Activated CD8-positive, alpha-beta T cell treated with anti-CD3 and anti-CD28 coated beads for 36 hours (primary cell): ENCODE measurements at regions not wholly inside any gene's neighbourhood (a gene's known extent, or its start where the extent isn't known, plus 50 kb on each side); places are given as distances from the start of the nearest gene placed in this dataset.
A peak's percentile ranks its signal among the peaks of the same experiment; 100 is the strongest.

ENCODE experiments used
- ATAC-seq: fragments of 200-7000 bp; cut with Tn5 transposase; one replicate; pipeline ENCODE4 v1.10.0; 2021; ENCODE audit warnings: mild to moderate bottlenecking, moderate library complexity
- CTCF ChIA-PET: fragments of 350-600 bp; sonication (Branson Sonifier 250); formaldehyde crosslinking; loops from one replicate; lab custom pipeline; 2021; ENCODE audit warnings: antibody characterized with exemption; lab: Charles Lee
- POLR2A ChIA-PET: fragments of 350-600 bp; sonication (Branson Sonifier 250); formaldehyde crosslinking; loops from one replicate; lab custom pipeline; 2021; ENCODE audit warnings: antibody characterized with exemption; lab: Charles Lee
- DNase-seq: peaks from one replicate; pipeline ENCODE4 v3.0.0-alpha.2; 2020
- H3K27ac Mint-ChIP-seq: one replicate; pipeline ENCODE4 v1.8.0; 2021; ENCODE audit warnings: mild to moderate bottlenecking, mixed read lengths
- H3K27me3 Mint-ChIP-seq: one replicate; pipeline ENCODE4 v1.8.0; 2021; ENCODE audit warnings: mixed read lengths
- H3K36me3 Mint-ChIP-seq: one replicate; pipeline ENCODE4 v1.8.0; 2021; ENCODE audit warnings: low read depth, mixed read lengths
- H3K4me1 Mint-ChIP-seq: one replicate; pipeline ENCODE4 v1.8.0; 2021; ENCODE audit warnings: low read depth, mixed read lengths
- H3K4me3 Mint-ChIP-seq: one replicate; pipeline ENCODE4 v1.8.0; 2021; ENCODE audit warnings: mild to moderate bottlenecking, moderate library complexity, mixed read lengths
- H3K9me3 Mint-ChIP-seq: one replicate; pipeline ENCODE4 v1.8.0; 2021; ENCODE audit warnings: mixed read lengths
- CTCF ChIP-seq: fragments of 200-600 bp; IDR thresholded peaks from one replicate; pipeline ENCODE4 v1.8.0; 2022; ENCODE audit warnings: antibody characterized with exemption, mild to moderate bottlenecking
- intact Hi-C: fragments of 100-400 bp; cut with micrococcal nuclease; formaldehyde crosslinking; loops from one replicate; pipeline ENCODE4 v1.10.0; 2022

- ATAC-seq (no peak), DNase-seq (peak; percentile 6)
- POLR2A ChIA-PET, result no interaction called here
- CTCF ChIA-PET, result no interaction called here
- Mint-ChIP-seq H3K36me3 (no peaks in the 10 kb centered on the region), H3K4me1 (no peaks in the 10 kb centered on the region), H3K4me3 (no peak overlapping the region), H3K9me3 (no peaks in the 10 kb centered on the region), H3K27ac (no peak overlapping the region), H3K27me3 (peaks cover 2% of the 10 kb centered on the region)
- TF ChIP-seq CTCF, result no peak
- intact Hi-C loops, result no loop called here
These were observed 87.9 kb downstream of the RIPK4 start for GRCh38 chr21:41678924-41679318.

GRCh38 chr21:41678016-41678923 is 88.6 kb downstream of the RIPK4 start:
- ChIA-PET POLR2A (no interaction called here), CTCF (no interaction called here)
- ATAC-seq, result no peak
- H3K4me1 Mint-ChIP-seq, result no peaks in the 10 kb centered on the region
- intact Hi-C loops, result no loop called here
- H3K9me3 Mint-ChIP-seq, result no peaks in the 10 kb centered on the region
- no peak for DNase-seq
- H3K36me3 Mint-ChIP-seq, result no peaks in the 10 kb centered on the region
- no peak overlapping the region for H3K27ac Mint-ChIP-seq
- peaks cover 3% of the 10 kb centered on the region for H3K27me3 Mint-ChIP-seq
- H3K4me3 Mint-ChIP-seq, result no peak overlapping the region
- no peak for TF ChIP-seq CTCF

DNA sequence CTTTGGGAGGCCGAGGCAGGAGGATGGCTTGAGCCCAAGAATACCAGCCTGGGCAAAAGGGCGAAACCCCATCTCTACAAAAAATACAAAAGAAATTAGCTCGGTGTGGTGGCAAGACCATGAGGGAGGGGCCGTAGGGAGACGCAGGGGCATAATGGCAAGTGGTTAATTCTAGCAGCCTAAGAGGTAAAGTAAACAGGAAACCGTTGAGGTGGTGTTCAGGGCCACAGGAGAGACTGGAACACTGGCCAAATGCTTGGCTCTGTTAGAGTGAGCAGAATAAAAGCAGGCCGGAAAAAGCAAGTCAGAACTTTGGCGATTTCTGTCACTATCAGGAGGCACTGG is 89.2 kb downstream of the RIPK4 start:
- DNase-seq, result no peak
- ATAC-seq, result no peak
- Mint-ChIP-seq H3K27me3 (peaks cover 3% of the 10 kb centered on the region), H3K27ac (no peak overlapping the region), H3K4me3 (no peak overlapping the region), H3K9me3 (no peaks in the 10 kb centered on the region), H3K36me3 (no peaks in the 10 kb centered on the region), H3K4me1 (no peaks in the 10 kb centered on the region)
- TF ChIP-seq CTCF, result no peak
- intact Hi-C loops, result no loop called here
- CTCF ChIA-PET, result no interaction called here
- POLR2A ChIA-PET, result no interaction called here

GRCh38 chr21:41676198-41676597 is 90.7 kb downstream of the RIPK4 start:
- ATAC-seq (no peak), DNase-seq (no peak)
- POLR2A ChIA-PET, result no interaction called here
- intact Hi-C loops, result no loop called here
- TF ChIP-seq CTCF, result no peak
- H3K27ac Mint-ChIP-seq, result no peak overlapping the region
- no peaks in the 10 kb centered on the region for H3K36me3 Mint-ChIP-seq
- peaks cover 3% of the 10 kb centered on the region for H3K27me3 Mint-ChIP-seq
- H3K4me3 Mint-ChIP-seq, result no peak overlapping the region
- peaks cover 7% of the 10 kb centered on the region for H3K4me1 Mint-ChIP-seq
- CTCF ChIA-PET, result no interaction called here
- H3K9me3 Mint-ChIP-seq, result no peaks in the 10 kb centered on the region

DNA sequence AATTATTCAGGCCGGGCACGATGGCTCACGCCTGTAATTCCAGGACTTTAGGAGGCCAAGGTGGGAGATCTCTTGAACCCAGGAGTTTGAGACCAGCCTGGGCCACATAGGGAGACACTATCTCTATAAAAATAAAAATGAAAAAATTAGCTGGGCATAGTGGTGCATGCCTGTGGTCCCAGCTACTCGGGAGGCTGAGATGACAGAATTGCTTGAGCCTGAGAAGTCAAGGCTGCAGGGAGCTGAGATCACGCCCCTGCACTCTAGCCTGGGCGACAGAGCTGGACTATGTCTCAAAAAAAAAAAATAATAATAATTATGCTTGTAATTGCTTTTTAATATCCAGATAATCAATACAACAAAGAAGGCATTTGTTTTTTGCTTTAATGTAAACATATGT is 91.3 kb downstream of the RIPK4 start:
- ChIA-PET CTCF (no interaction called here), POLR2A (no interaction called here)
- no peak for TF ChIP-seq CTCF
- ATAC-seq, result no peak
- no peaks in the 10 kb centered on the region for H3K36me3 Mint-ChIP-seq
- DNase-seq, result no peak
- no peaks in the 10 kb centered on the region for H3K9me3 Mint-ChIP-seq
- intact Hi-C loops, result no loop called here
- no peak overlapping the region for H3K4me3 Mint-ChIP-seq
- no peak overlapping the region for H3K27ac Mint-ChIP-seq
- H3K27me3 Mint-ChIP-seq, result peaks cover 3% of the 10 kb centered on the region
- H3K4me1 Mint-ChIP-seq, result peaks cover 7% of the 10 kb centered on the region
